AG10803 (cell line): ENCODE measurements at regions not wholly inside any gene's neighbourhood (a gene's known extent, or its start where the extent isn't known, plus 50 kb on each side); places are given as distances from the start of the nearest gene placed in this dataset.
"Not testable (repeated sequence)": the region's sequence is repeated elsewhere in the genome, so short reads cannot be mapped to it uniquely, and the experiment has no call there.

Experiments used
- DNase-seq: peaks from one replicate; pipeline ENCODE4 v3.0.0; 2010; ENCODE audit warnings: low read depth
- H3K4me3 ChIP-seq: 2 replicates; pipeline ENCODE4 v1.5.1; 2011; ENCODE audit warnings: mild to moderate bottlenecking, low read length, control low read depth
- CTCF ChIP-seq: conservative IDR thresholded peaks from 2 replicates; pipeline ENCODE4 v1.5.1; 2011; ENCODE audit warnings: mild to moderate bottlenecking, low read length, control low read depth, inconsistent platforms

GRCh38 chr7:69440976-69441375, 157.3 kb upstream of the AUTS2 start:
- DNase-seq = no peak
- no peak for TF ChIP-seq CTCF
- H3K4me3 ChIP-seq = no peak overlapping the region

GRCh38 chr7:69443136-69443535, 155.1 kb upstream of the AUTS2 start:
- TF ChIP-seq CTCF = no peak
- H3K4me3 ChIP-seq = no peak overlapping the region
- DNase-seq = no peak

- DNase-seq = no peak
- H3K4me3 ChIP-seq = no peak overlapping the region
- no peak for TF ChIP-seq CTCF
These were observed 152.7 kb upstream of the AUTS2 start for GRCh38 chr7:69445541-69445940.

GRCh38 chr7:69446213-69446612, 152.1 kb upstream of the AUTS2 start:
- not testable (repeated sequence) for H3K4me3 ChIP-seq, DNase-seq

- TF ChIP-seq CTCF = no peak
- DNase-seq = peak; percentile 67
- H3K4me3 ChIP-seq = no peak overlapping the region
These were observed 150.2 kb upstream of the AUTS2 start for GRCh38 chr7:69448071-69448470.

GRCh38 chr7:69450456-69450855, 147.8 kb upstream of the AUTS2 start:
- no peak overlapping the region for H3K4me3 ChIP-seq
- TF ChIP-seq CTCF = no peak
- no peak for DNase-seq

GRCh38 chr7:69451715-69452114, 146.6 kb upstream of the AUTS2 start:
- no peak overlapping the region for H3K4me3 ChIP-seq
- no peak for TF ChIP-seq CTCF
- DNase-seq = no peak

GRCh38 chr7:69452797-69453196, 145.5 kb upstream of the AUTS2 start:
- TF ChIP-seq CTCF = no peak
- no peak overlapping the region for H3K4me3 ChIP-seq
- DNase-seq = no peak
